Uterus (tissue), 3 donors: ENCODE measurements at regions not wholly inside any gene's neighbourhood (a gene's known extent, or its start where the extent isn't known, plus 50 kb on each side); places are given as distances from the start of the nearest gene placed in this dataset.

ENCODE experiments used
- DNase-seq, 2 donors: peaks; one replicate each; pipeline ENCODE4 v3.0.0-alpha.2; 2019 to 2020
- H3K27ac ChIP-seq, 2 donors: fragments of 200-600 bp; sonication (generic); 1 replicate in 1 of 2; 2 replicates in 1 of 2; pipeline ENCODE4 v1.5.1; 2016 to 2018
- H3K27me3 ChIP-seq, 2 donors: fragments of 200-600 bp; sonication (generic); one replicate each; pipeline ENCODE4 v1.5.1; 2018 to 2019; ENCODE audit warnings: control low read depth in 1 of 2
- H3K36me3 ChIP-seq, 2 donors: fragments of 200-600 bp; sonication (generic); one replicate each; pipeline ENCODE4 v1.5.1; 2019; ENCODE audit warnings: control low read depth in 1 of 2
- H3K4me1 ChIP-seq, 2 donors: fragments of 200-600 bp; sonication (generic); one replicate each; pipeline ENCODE4 v1.5.1; 2018 to 2019; ENCODE audit warnings: control low read depth in 1 of 2
- H3K4me3 ChIP-seq, 2 donors: fragments of 200-600 bp; sonication (generic); 1 replicate in 1 of 2; 2 replicates in 1 of 2; pipeline ENCODE4 v1.5.1; 2018 to 2019; ENCODE audit warnings: mild to moderate bottlenecking in 1 of 2
- H3K9me3 ChIP-seq, 2 donors: fragments of 200-600 bp; sonication (generic); one replicate each; pipeline ENCODE4 v1.5.1; 2019; ENCODE audit warnings: control low read depth in 1 of 2
- POLR2A ChIP-seq, 2 donors: fragments of 450-650 bp; IDR thresholded peaks; one replicate each; pipeline ENCODE4 v1.6.1; 2016; ENCODE audit warnings: antibody characterized with exemption in 2 of 2, mild to moderate bottlenecking in 1 of 2, moderate library complexity in 1 of 2
- intact Hi-C: fragments of 100-400 bp; cut with DNase I; formaldehyde crosslinking; loops from one replicate; pipeline ENCODE4 v1.15.1; 2023; ENCODE audit warnings: low total_unique reads
- TF ChIP-seq, protein P1 (sequence below), 4 experiments: fragments of 200-600 bp in 2 of 4; fragments of 450-650 bp in 2 of 4; sonication (generic) in 2 of 4; IDR thresholded peaks; one replicate each; pipeline ENCODE4 v1.5.1; 2016 to 2019; ENCODE audit warnings: antibody characterized with exemption in 4 of 4, mild to moderate bottlenecking in 2 of 4, moderate library complexity in 1 of 4
- donor health status: DM: yes; HTN: yes; CAD: no.

DNA sequence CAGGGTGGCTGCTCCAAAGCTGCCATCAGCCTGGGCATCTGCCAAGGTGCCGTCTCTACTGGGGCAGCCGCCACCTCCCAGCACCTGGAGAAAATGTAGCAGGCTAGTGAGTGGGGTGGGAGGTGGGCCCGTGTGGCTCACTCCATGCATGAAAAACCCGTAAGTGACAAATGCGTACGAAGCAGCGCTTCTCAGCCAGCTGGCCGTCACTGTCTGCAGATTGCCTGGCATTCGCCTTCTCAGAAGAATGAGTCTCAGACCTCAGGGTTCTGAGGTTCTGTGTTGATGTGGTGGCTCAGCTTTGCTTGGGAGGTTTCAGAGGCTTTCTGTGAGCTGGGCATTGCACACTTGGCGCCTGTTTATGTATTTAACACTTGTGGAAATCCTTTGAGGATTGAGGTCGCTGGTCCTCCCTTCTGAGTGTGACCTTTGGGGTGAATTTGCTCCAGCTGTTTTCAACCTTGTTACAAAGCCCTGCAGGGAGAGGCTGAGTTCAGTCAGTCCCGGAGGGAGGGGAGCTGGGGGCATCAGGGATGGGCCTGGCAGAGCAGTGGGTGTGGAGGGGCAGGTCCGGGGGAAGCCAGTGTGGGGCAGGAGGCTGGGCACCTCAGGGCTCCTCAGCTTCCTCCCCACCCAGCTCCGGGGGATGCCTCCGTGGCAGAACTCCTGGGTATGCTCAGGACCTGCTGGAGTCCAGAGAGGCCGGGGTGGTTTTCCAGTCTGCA lies 977.0 kb downstream of the TBC1D22A start:
- Histone ChIP-seq H3K4me1 (no peaks in the 10 kb centered on the region), H3K27me3 (no peaks in the 10 kb centered on the region), H3K4me3 (no peak overlapping the region), H3K36me3 (no peaks in the 10 kb centered on the region), H3K27ac (no peak overlapping the region), H3K9me3 (no peaks in the 10 kb centered on the region)
- TF ChIP-seq, protein P1, sequence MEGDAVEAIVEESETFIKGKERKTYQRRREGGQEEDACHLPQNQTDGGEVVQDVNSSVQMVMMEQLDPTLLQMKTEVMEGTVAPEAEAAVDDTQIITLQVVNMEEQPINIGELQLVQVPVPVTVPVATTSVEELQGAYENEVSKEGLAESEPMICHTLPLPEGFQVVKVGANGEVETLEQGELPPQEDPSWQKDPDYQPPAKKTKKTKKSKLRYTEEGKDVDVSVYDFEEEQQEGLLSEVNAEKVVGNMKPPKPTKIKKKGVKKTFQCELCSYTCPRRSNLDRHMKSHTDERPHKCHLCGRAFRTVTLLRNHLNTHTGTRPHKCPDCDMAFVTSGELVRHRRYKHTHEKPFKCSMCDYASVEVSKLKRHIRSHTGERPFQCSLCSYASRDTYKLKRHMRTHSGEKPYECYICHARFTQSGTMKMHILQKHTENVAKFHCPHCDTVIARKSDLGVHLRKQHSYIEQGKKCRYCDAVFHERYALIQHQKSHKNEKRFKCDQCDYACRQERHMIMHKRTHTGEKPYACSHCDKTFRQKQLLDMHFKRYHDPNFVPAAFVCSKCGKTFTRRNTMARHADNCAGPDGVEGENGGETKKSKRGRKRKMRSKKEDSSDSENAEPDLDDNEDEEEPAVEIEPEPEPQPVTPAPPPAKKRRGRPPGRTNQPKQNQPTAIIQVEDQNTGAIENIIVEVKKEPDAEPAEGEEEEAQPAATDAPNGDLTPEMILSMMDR (IDR thresholded peaks at IDR 0.05) = no peak
- no peak for TF ChIP-seq POLR2A (IDR thresholded peaks at IDR 0.05)
- no peak for DNase-seq
- intact Hi-C loops = no loop called here

DNA sequence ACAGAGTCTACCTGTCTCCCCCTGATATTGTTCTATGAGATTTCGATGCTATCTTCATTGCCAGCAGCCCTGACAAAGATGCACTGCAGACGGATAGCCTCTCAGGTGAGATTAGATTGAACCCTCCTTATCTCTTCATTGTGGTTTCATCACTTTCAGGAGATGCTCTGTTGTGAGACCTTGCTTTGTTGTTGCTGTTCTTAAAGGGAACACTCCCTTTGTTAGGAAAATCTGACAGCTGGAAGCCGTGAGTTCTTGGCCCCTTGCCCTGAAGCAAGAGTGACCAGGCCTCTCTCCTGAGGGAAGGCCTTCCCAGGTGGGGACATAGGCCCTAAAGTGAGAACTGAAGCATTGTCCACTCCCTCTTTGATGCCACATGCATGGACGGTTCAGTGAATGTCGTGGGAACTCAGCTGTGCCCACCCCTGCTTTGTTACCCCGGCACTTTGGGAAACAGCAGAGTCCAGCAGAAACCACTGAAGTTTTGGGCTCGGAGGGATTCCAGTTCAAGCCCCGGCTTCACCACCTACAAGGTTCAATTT lies 976.1 kb downstream of the TBC1D22A start:
- no peaks in the 10 kb centered on the region for H3K4me1 ChIP-seq
- no peak overlapping the region for H3K4me3 ChIP-seq
- H3K27me3 ChIP-seq = no peaks in the 10 kb centered on the region
- intact Hi-C loops = no loop called here
- H3K27ac ChIP-seq = no peak overlapping the region
- TF ChIP-seq, protein P1 (IDR thresholded peaks at IDR 0.05) = no peak
- no peak for TF ChIP-seq POLR2A (IDR thresholded peaks at IDR 0.05)
- no peaks in the 10 kb centered on the region for H3K36me3 ChIP-seq
- no peaks in the 10 kb centered on the region for H3K9me3 ChIP-seq
- DNase-seq = no peak

- no peaks in the 10 kb centered on the region for H3K36me3 ChIP-seq
- H3K27me3 ChIP-seq = no peaks in the 10 kb centered on the region
- H3K4me3 ChIP-seq = no peak overlapping the region
- intact Hi-C loops = no loop called here
- TF ChIP-seq, protein P1 (IDR thresholded peaks at IDR 0.05) = no peak
- no peak for TF ChIP-seq POLR2A (IDR thresholded peaks at IDR 0.05)
- DNase-seq = no peak
- H3K4me1 ChIP-seq = no peaks in the 10 kb centered on the region
- H3K9me3 ChIP-seq = no peaks in the 10 kb centered on the region
- H3K27ac ChIP-seq = no peak overlapping the region
Measured at GRCh38 chr22:47736186-47737034, 974.0 kb downstream of the TBC1D22A start.

DNA sequence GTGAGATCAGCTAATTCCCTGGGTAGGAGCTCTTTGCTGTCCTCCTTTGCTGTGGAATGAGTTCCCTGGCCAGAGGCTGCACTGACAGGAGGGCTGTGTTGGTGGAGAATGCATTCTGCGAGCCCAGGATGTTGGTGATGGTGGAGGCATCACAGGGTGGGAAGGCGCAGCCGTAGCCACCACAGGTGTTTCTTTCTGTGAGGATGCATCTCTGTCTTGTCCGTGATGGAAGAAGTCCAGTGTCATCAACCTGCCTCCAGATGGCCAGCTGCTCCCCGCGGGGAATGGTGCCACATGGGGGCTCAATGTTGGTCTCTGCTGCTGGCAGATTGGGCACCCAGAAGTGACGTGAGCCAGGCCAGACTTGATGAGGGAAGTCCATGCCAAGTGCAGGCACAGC lies 972.1 kb downstream of the TBC1D22A start:
- Histone ChIP-seq H3K27ac (no peak overlapping the region), H3K4me3 (no peak overlapping the region), H3K4me1 (no peaks in the 10 kb centered on the region), H3K27me3 (no peaks in the 10 kb centered on the region), H3K36me3 (no peaks in the 10 kb centered on the region), H3K9me3 (no peaks in the 10 kb centered on the region)
- intact Hi-C loops = no loop called here
- TF ChIP-seq, protein P1 (IDR thresholded peaks at IDR 0.05) = no peak
- TF ChIP-seq POLR2A (IDR thresholded peaks at IDR 0.05) = no peak
- DNase-seq = no peak

DNA sequence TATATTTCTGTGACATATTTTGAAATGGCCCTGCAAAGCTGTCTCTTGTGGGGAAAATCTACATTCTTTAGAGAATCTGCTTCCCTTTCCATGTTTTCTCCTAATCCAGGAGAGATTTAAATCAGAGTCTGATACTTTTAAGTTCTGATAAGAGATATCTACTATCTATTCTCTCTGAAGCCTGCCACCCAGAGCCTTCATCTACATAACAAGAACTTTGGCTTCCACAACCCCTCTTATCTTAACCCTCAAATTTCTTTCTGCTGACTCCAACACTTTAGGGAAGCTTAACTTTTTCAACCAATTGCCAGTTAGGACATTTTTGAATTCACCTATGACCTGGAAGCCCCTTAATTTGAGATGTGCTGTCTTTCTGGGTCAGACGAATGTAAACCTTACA lies 965.2 kb downstream of the TBC1D22A start:
- Histone ChIP-seq H3K27ac (no peak overlapping the region), H3K9me3 (no peaks in the 10 kb centered on the region), H3K4me1 (no peaks in the 10 kb centered on the region), H3K27me3 (no peaks in the 10 kb centered on the region), H3K4me3 (no peak overlapping the region), H3K36me3 (no peaks in the 10 kb centered on the region)
- DNase-seq = no peak
- TF ChIP-seq, protein P1 (IDR thresholded peaks at IDR 0.05) = no peak
- TF ChIP-seq POLR2A (IDR thresholded peaks at IDR 0.05) = no peak
- intact Hi-C loops = no loop called here
